ENCODE measurements at regions not wholly inside any gene's neighbourhood (a gene's known extent, or its start where the extent isn't known, plus 50 kb on each side); places are given as distances from the start of the nearest gene placed in this dataset.
"Not testable (repeated sequence)": the region's sequence is repeated elsewhere in the genome, so short reads cannot be mapped to it uniquely, and the experiment has no call there.

GRCh38 chr1:101115112-101115511 is 89.5 kb upstream of the DPH5 start:
- Histone ChIP-seq H3K4me1 (ENCODE audit: insufficient read depth) (no peaks in the 10 kb centered on the region), H3K9me3 (no peaks in the 10 kb centered on the region), H3K27me3 (no peaks in the 10 kb centered on the region), H3K4me3 (no peak overlapping the region), H3K27ac (no peak overlapping the region), H3K36me3 (no peaks in the 10 kb centered on the region)
- WGBS, 3 donors, result 60 to 68% (median 68%) methylated on average over 1 of the region's 1 CpG
- TF ChIP-seq POLR2A (IDR thresholded peaks at IDR 0.05) (no peak), CTCF (IDR thresholded peaks at IDR 0.05) (no peak), EP300 (IDR thresholded peaks at IDR 0.05) (no peak)
- DNase-seq, result no peak
- intact Hi-C loops (cut with DNase I), result no loop called here

- H3K27ac ChIP-seq; H3K4me1 ChIP-seq (ENCODE audit: insufficient read depth); H3K4me3 ChIP-seq; intact Hi-C loops (cut with DNase I); DNase-seq; H3K27me3 ChIP-seq; H3K9me3 ChIP-seq; H3K36me3 ChIP-seq: not testable (repeated sequence)
- WGBS, 3 donors, result 88 to 100% (median 98%) methylated on average over 2 of the region's 2 CpGs
Observed at GRCh38 chr1:101114128-101114527, 88.5 kb upstream of the DPH5 start.

- WGBS, 3 donors, result 73 to 78% (median 77%) methylated on average over 6 of the region's 6 CpGs
- H3K27me3 ChIP-seq, result no peaks in the 10 kb centered on the region
- H3K36me3 ChIP-seq, result no peaks in the 10 kb centered on the region
- no peak for DNase-seq
- no peak overlapping the region for H3K27ac ChIP-seq
- intact Hi-C loops (cut with DNase I), result no loop called here
- no peaks in the 10 kb centered on the region for H3K4me1 ChIP-seq (ENCODE audit: insufficient read depth)
- H3K9me3 ChIP-seq, result no peaks in the 10 kb centered on the region
- TF ChIP-seq POLR2A (IDR thresholded peaks at IDR 0.05) (no peak), EP300 (IDR thresholded peaks at IDR 0.05) (no peak), CTCF (IDR thresholded peaks at IDR 0.05) (no peak)
- H3K4me3 ChIP-seq, result no peak overlapping the region
Observed at GRCh38 chr1:101112051-101112780, 86.6 kb upstream of the DPH5 start.

- Histone ChIP-seq H3K4me3 (no peak overlapping the region), H3K27me3 (no peaks in the 10 kb centered on the region), H3K36me3 (no peaks in the 10 kb centered on the region), H3K9me3 (no peaks in the 10 kb centered on the region), H3K27ac (no peak overlapping the region), H3K4me1 (ENCODE audit: insufficient read depth) (no peaks in the 10 kb centered on the region)
- intact Hi-C loops (cut with DNase I), result no loop called here
- WGBS, 3 donors, result 64 to 81% (median 78%) methylated on average over 1 of the region's 1 CpG
- no peak for DNase-seq
- TF ChIP-seq POLR2A (IDR thresholded peaks at IDR 0.05) (no peak), EP300 (IDR thresholded peaks at IDR 0.05) (no peak)
Observed at GRCh38 chr1:101111461-101111860, 85.9 kb upstream of the DPH5 start.

- DNase-seq, result no peak
- Histone ChIP-seq H3K4me3 (no peak overlapping the region), H3K9me3 (no peaks in the 10 kb centered on the region), H3K36me3 (no peaks in the 10 kb centered on the region), H3K27me3 (no peaks in the 10 kb centered on the region), H3K27ac (no peak overlapping the region), H3K4me1 (ENCODE audit: insufficient read depth) (no peaks in the 10 kb centered on the region)
- 2 to 97% (median 92%) methylated on average over 1 of the region's 1 CpG for WGBS, 3 donors
- intact Hi-C loops (cut with DNase I), result no loop called here
- TF ChIP-seq EP300 (IDR thresholded peaks at IDR 0.05), result no peak
- TF ChIP-seq POLR2A (IDR thresholded peaks at IDR 0.05), result no peak
- TF ChIP-seq CTCF (IDR thresholded peaks at IDR 0.05), result no peak
Observed at GRCh38 chr1:101109791-101110190, 84.2 kb upstream of the DPH5 start.

Measured in ovary (tissue), 7 donors.